SK-N-SH (cell line): ENCODE measurements at regions not wholly inside any gene's neighbourhood (a gene's known extent, or its start where the extent isn't known, plus 50 kb on each side); places are given as distances from the start of the nearest gene placed in this dataset.

Experiments
- CTCF ChIA-PET: fragments of 300-600, 350-600 bp; formaldehyde crosslinking; extraction: SDS; loops from one replicate; lab custom pipeline; 2021; lab: Yijun Ruan, JAX
- POLR2A ChIA-PET: fragments of 350-600 bp; sonication (Branson Sonifier 250); formaldehyde crosslinking; extraction: SDS; loops from one replicate; lab custom pipeline; 2020; ENCODE audit warnings: antibody characterized with exemption, inconsistent platforms; lab: Yijun Ruan, JAX
- DNase-seq: peaks from one replicate; pipeline ENCODE4 v3.0.0; 2012
- H2AFZ ChIP-seq: fragments of 200-600 bp; sonication (generic); 2 replicates; pipeline ENCODE4 v1.8.1; 2016; ENCODE audit warnings: antibody characterized with exemption, mild to moderate bottlenecking, low read depth
- H3F3A ChIP-seq: fragments of 200-600 bp; sonication (generic); replicated peaks from 2 replicates; pipeline ENCODE3; 2016; ENCODE audit warnings: antibody characterized with exemption, mild to moderate bottlenecking; ENCODE audit not compliant: insufficient read depth
- H3K27ac ChIP-seq, 2 experiments: fragments of 200-500 bp in 1 of 2; fragments of 200-600 bp in 1 of 2; sonication (Bioruptor generic) in 1 of 2; sonication (generic), shearing (Covaris generic) in 1 of 2; 2 replicates each; pipeline versions ENCODE4 v1.5.1 to v1.6.1; 2014 to 2016; ENCODE audit warnings: low read depth in 2 of 2, inconsistent platforms in 1 of 2, low read length in 1 of 2, mild to moderate bottlenecking in 1 of 2, mixed read lengths in 1 of 2
- H3K27me3 ChIP-seq: fragments of 200-600 bp; sonication (generic), shearing (Covaris generic); 2 replicates; pipeline ENCODE4 v1.6.1; 2016; ENCODE audit warnings: mixed run types; ENCODE audit not compliant: insufficient read depth
- H3K36me3 ChIP-seq, 2 experiments: fragments of 200-500 bp in 1 of 2; fragments of 200-600 bp in 1 of 2; sonication (Bioruptor generic) in 1 of 2; sonication (generic) in 1 of 2; replicated peaks in 1 of 2; 2 replicates each; pipeline versions ENCODE3 to v1.5.1; 2014 to 2016; ENCODE audit warnings: low read length in 1 of 2, mild to moderate bottlenecking in 1 of 2; ENCODE audit not compliant: insufficient read depth in 2 of 2, control insufficient read depth in 1 of 2
- H3K4me1 ChIP-seq, 2 experiments: fragments of 200-500 bp in 1 of 2; fragments of 200-600 bp in 1 of 2; sonication (Bioruptor generic) in 1 of 2; sonication (generic), shearing (Covaris generic) in 1 of 2; 2 replicates each; pipeline versions ENCODE4 v1.5.1 to v1.6.1; 2014 to 2016; ENCODE audit warnings: low read depth in 1 of 2, low read length in 1 of 2, mixed run types in 1 of 2; ENCODE audit not compliant: insufficient read depth in 2 of 2, control insufficient read depth in 1 of 2
- H3K4me2 ChIP-seq: fragments of 200-600 bp; sonication (generic), shearing (Covaris generic); 2 replicates; pipeline ENCODE4 v1.6.1; 2017; ENCODE audit warnings: mixed run types
- H3K4me3 ChIP-seq, 2 experiments: fragments of 200-500 bp in 1 of 2; fragments of 200-600 bp in 1 of 2; sonication (Bioruptor generic) in 1 of 2; sonication (generic), shearing (Covaris generic) in 1 of 2; 2 replicates each; pipeline versions ENCODE4 v1.5.1 to v1.8.1; 2014 to 2016; ENCODE audit warnings: low read depth in 2 of 2, inconsistent platforms in 1 of 2, low read length in 1 of 2, mild to moderate bottlenecking in 1 of 2, mixed read lengths in 1 of 2, moderate library complexity in 1 of 2
- H3K79me2 ChIP-seq: fragments of 200-600 bp; sonication (generic); 2 replicates; pipeline ENCODE4 v1.8.1; 2017; ENCODE audit warnings: mild to moderate bottlenecking; ENCODE audit not compliant: insufficient read depth
- H3K9ac ChIP-seq: fragments of 200-600 bp; sonication (generic); 2 replicates; pipeline ENCODE4 v1.6.1; 2017; ENCODE audit warnings: mixed run types
- H3K9me2 ChIP-seq: fragments of 200-600 bp; sonication (generic); 2 replicates; pipeline ENCODE4 v1.6.1; 2017; ENCODE audit warnings: mixed run types
- H3K9me3 ChIP-seq: fragments of 200-600 bp; sonication (generic); 2 replicates; pipeline ENCODE4 v1.6.1; 2017; ENCODE audit warnings: mixed run types, mild to moderate bottlenecking, moderate library complexity
- H4K20me1 ChIP-seq: fragments of 200-600 bp; sonication (generic); 2 replicates; pipeline ENCODE4 v1.6.1; 2017; ENCODE audit warnings: mild to moderate bottlenecking, mixed run types; ENCODE audit not compliant: insufficient read depth
- CHD2 ChIP-seq: fragments of 150-350 bp; IDR thresholded peaks from 2 replicates; pipeline ENCODE4 v1.6.1; 2018; ENCODE audit warnings: low read length; ENCODE audit not compliant: partially characterized antibody
- FOSL2 ChIP-seq: IDR thresholded peaks from 2 replicates; pipeline ENCODE4 v1.4.0; 2012; ENCODE audit warnings: low read depth, mild to moderate bottlenecking, moderate library complexity, borderline replicate concordance
- FOXJ3 ChIP-seq: sonication (generic); formaldehyde crosslinking; IDR thresholded peaks from 2 replicates; pipeline ENCODE4 v1.5.1; 2020; ENCODE audit warnings: mild to moderate bottlenecking, missing genetic modification reagents
- GATA2 ChIP-seq: sonication (generic); formaldehyde crosslinking; IDR thresholded peaks from 2 replicates; pipeline ENCODE4 v1.5.0; 2020; ENCODE audit warnings: mild to moderate bottlenecking, missing genetic modification reagents
- MXI1 ChIP-seq: IDR thresholded peaks from 2 replicates; pipeline ENCODE4 v1.6.1; 2012; ENCODE audit warnings: mild to moderate bottlenecking, low read depth, low read length, improper control_type of control experiment
- PBX3 ChIP-seq: IDR thresholded peaks from 2 replicates; pipeline ENCODE4; 2012
- POLR2AphosphoS5 ChIP-seq: IDR thresholded peaks from 2 replicates; pipeline ENCODE4 v1.6.1; 2012; ENCODE audit warnings: low read depth, low read length
- RCOR1 ChIP-seq: fragments of 150-350 bp; IDR thresholded peaks from 2 replicates; pipeline ENCODE4 v1.6.1; 2017; ENCODE audit warnings: antibody characterized with exemption, low read length
- REST ChIP-seq: IDR thresholded peaks from 2 replicates; pipeline ENCODE4 v1.6.1; 2012; ENCODE audit warnings: mild to moderate bottlenecking, low read depth, low read length, moderate library complexity
- RFX5 ChIP-seq: IDR thresholded peaks from 2 replicates; pipeline ENCODE4 v1.6.1; 2012; ENCODE audit warnings: mild to moderate bottlenecking, improper control_type of control experiment, low read length
- RXRA ChIP-seq: IDR thresholded peaks from 2 replicates; pipeline ENCODE4 v1.4.0; 2012; ENCODE audit warnings: low read depth, mild to moderate bottlenecking, borderline replicate concordance
- SMC3 ChIP-seq: IDR thresholded peaks from 2 replicates; pipeline ENCODE4 v1.6.1; 2012; ENCODE audit warnings: low read depth, low read length, improper control_type of control experiment
- TCF12 ChIP-seq: IDR thresholded peaks from 2 replicates; pipeline ENCODE4 v1.4.0; 2012
- WGBS: methylation state at CpG from one replicate; pipeline ENCODE4 v1.1.6; 2017; ENCODE audit warnings: low lambda C conversion rate; 5-methylcytosine and 5-hydroxymethylcytosine counted together
- TF ChIP-seq, protein P1 (sequence below): IDR thresholded peaks from 2 replicates; pipeline ENCODE4 v1.4.0; 2012; ENCODE audit warnings: low read depth
- TF ChIP-seq, protein P2 (sequence below): IDR thresholded peaks from 2 replicates; pipeline ENCODE4 v1.4.0; 2012; ENCODE audit warnings: low read depth, borderline replicate concordance

- Histone ChIP-seq H3K4me3 (no peak overlapping the region), H3F3A (peaks cover 23% of the 10 kb centered on the region), H2AFZ (no peak overlapping the region), H3K9me2 (no peaks in the 10 kb centered on the region), H3K27me3 (no peaks in the 10 kb centered on the region), H3K4me2 (no peak overlapping the region), H3K36me3 (no peaks in the 10 kb centered on the region), H4K20me1 (no peaks in the 10 kb centered on the region), H3K9me3 (no peaks in the 10 kb centered on the region), H3K9ac (no peak overlapping the region), H3K27ac (peak overlapping the region in 1 of 2 experiments; percentile 86; a peak in 2 of 4 replicates), H3K79me2 (no peaks in the 10 kb centered on the region), H3K4me1 (peaks cover 0 to 16% of the 10 kb centered on the region in 2 experiments; a peak in 3 of 4 replicates)
- TF ChIP-seq FOSL2 (no peak), RFX5 (no peak), FOXJ3 (CRISPR knock-in tag) (no peak), TCF12 (no peak), RXRA (no peak), SMC3 (no peak), REST (no peak), POLR2AphosphoS5 (no peak), MXI1 (no peak), PBX3 (no peak), RCOR1 (no peak), GATA2 (no peak), CHD2 (no peak)
- TF ChIP-seq, protein P1, sequence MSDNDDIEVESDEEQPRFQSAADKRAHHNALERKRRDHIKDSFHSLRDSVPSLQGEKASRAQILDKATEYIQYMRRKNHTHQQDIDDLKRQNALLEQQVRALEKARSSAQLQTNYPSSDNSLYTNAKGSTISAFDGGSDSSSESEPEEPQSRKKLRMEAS = no peak
- TF ChIP-seq, protein P2, sequence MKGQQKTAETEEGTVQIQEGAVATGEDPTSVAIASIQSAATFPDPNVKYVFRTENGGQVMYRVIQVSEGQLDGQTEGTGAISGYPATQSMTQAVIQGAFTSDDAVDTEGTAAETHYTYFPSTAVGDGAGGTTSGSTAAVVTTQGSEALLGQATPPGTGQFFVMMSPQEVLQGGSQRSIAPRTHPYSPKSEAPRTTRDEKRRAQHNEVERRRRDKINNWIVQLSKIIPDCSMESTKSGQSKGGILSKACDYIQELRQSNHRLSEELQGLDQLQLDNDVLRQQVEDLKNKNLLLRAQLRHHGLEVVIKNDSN = no peak
- DNase-seq = no peak
- CTCF ChIA-PET = interaction anchor here (1.3 kb wide), 1 partner anchor 8 kb away, joined by 3 read pairs; no protein-coding TSS in a partner anchor
- 79% methylated on average over 2 of the region's 2 CpGs for WGBS
- POLR2A ChIA-PET = no interaction called here
These were observed 646.8 kb upstream of the WWC1 start for GRCh38 chr5:167644619-167645018.
